ENCODE measurements at regions not wholly inside any gene's neighbourhood (a gene's known extent, or its start where the extent isn't known, plus 50 kb on each side); places are given as distances from the start of the nearest gene placed in this dataset.

- POLR2A ChIA-PET, result no interaction called here
- no peak overlapping the region for H3K4me2 ChIP-seq
Observed at GRCh38 chr13:31035185-31035965, 102.9 kb downstream of the TEX26 start.

GRCh38 chr13:31032528-31033113, 100.2 kb downstream of the TEX26 start:
- Histone ChIP-seq H3K27me3 (ENCODE audit: insufficient read depth) (no peaks in the 10 kb centered on the region), H3K4me2 (no peak overlapping the region), H2AFZ (ENCODE audit: low read depth) (no peak overlapping the region), H3K79me2 (ENCODE audit: insufficient read depth) (no peaks in the 10 kb centered on the region), H3K4me1 (ENCODE audit: control insufficient read depth in 1 of 2, insufficient read depth in 2 of 2, low read depth in 1 of 2, low read length in 1 of 2) (peaks cover 0 to 28% of the 10 kb centered on the region in 2 experiments; a peak in 1 of 4 replicates), H3K4me3 (ENCODE audit: low read depth in 2 of 2, low read length in 1 of 2) (no peak overlapping the region), H4K20me1 (ENCODE audit: insufficient read depth) (no peaks in the 10 kb centered on the region), H3K36me3 (replicated peaks in 1 of 2; ENCODE audit: control insufficient read depth in 1 of 2, insufficient read depth in 2 of 2, low read length in 1 of 2) (no peaks in the 10 kb centered on the region), H3F3A (replicated peaks; ENCODE audit: insufficient read depth) (no peaks in the 10 kb centered on the region), H3K27ac (ENCODE audit: low read depth in 2 of 2, low read length in 1 of 2) (no peak overlapping the region), H3K9me3 (no peaks in the 10 kb centered on the region), H3K9me2 (no peaks in the 10 kb centered on the region), H3K9ac (no peak overlapping the region)
- CTCF ChIA-PET, result interaction anchor here (2.2 kb wide), 1 partner anchor 167 kb away, joined by 8 read pairs; no protein-coding TSS in a partner anchor
- TF ChIP-seq EZH2phosphoT487 (IDR thresholded peaks at IDR 0.05; ENCODE audit: borderline replicate concordance, low read depth) (no peak), YY1 (IDR thresholded peaks at IDR 0.05; ENCODE audit: low read depth) (no peak), TEAD4 (IDR thresholded peaks at IDR 0.05; ENCODE audit: borderline replicate concordance, insufficient read depth) (no peak), JUND (IDR thresholded peaks at IDR 0.05) (no peak), CTCF (IDR thresholded peaks at IDR 0.05) (no peak), ELF1 (IDR thresholded peaks at IDR 0.05) (no peak), FOXM1 (IDR thresholded peaks at IDR 0.05; ENCODE audit: low read depth) (no peak), USF2 (IDR thresholded peaks at IDR 0.05; ENCODE audit: borderline replicate concordance, low read depth, low read length) (no peak), RAD21 (IDR thresholded peaks at IDR 0.05; ENCODE audit: low read length) (no peak), SMC3 (IDR thresholded peaks at IDR 0.05; ENCODE audit: low read depth, low read length) (no peak), IRF3 (IDR thresholded peaks at IDR 0.05; ENCODE audit: low read depth, low read length) (no peak), NFIC (IDR thresholded peaks at IDR 0.05; ENCODE audit: borderline replicate concordance) (no peak), MXI1 (IDR thresholded peaks at IDR 0.05; ENCODE audit: low read depth, low read length) (no peak), FOXJ3 (CRISPR knock-in tag; IDR thresholded peaks at IDR 0.05) (no peak)
- POLR2A ChIA-PET, result no interaction called here
- 77% methylated on average over 8 of the region's 13 CpGs for WGBS (ENCODE audit: low lambda C conversion rate)
- DNase-seq, result no peak

More at GRCh38 chr13:31035185-31035965, 102.9 kb downstream of the TEX26 start:
- H3F3A ChIP-seq (replicated peaks; ENCODE audit: insufficient read depth), result no peaks in the 10 kb centered on the region
- DNase-seq, result peak; percentile 62
- no peaks in the 10 kb centered on the region for H4K20me1 ChIP-seq (ENCODE audit: insufficient read depth)
- no peaks in the 10 kb centered on the region for H3K79me2 ChIP-seq (ENCODE audit: insufficient read depth)
- H3K4me3 ChIP-seq (ENCODE audit: low read depth in 2 of 2, low read length in 1 of 2), result no peak overlapping the region
- no peak overlapping the region for H3K9ac ChIP-seq
- H3K4me1 ChIP-seq (ENCODE audit: control insufficient read depth in 1 of 2, insufficient read depth in 2 of 2, low read depth in 1 of 2, low read length in 1 of 2), result peaks cover 0 to 20% of the 10 kb centered on the region in 2 experiments; a peak in 1 of 4 replicates
- CTCF ChIA-PET, result interaction anchor here (0.6 to 2.9 kb wide), 7 partner anchors 9 to 170 kb away, joined by 3 to 11 read pairs (median 4); no protein-coding TSS in a partner anchor
- 54% methylated on average over 12 of the region's 13 CpGs for WGBS (ENCODE audit: low lambda C conversion rate)
- H3K36me3 ChIP-seq (replicated peaks in 1 of 2; ENCODE audit: control insufficient read depth in 1 of 2, insufficient read depth in 2 of 2, low read length in 1 of 2), result no peaks in the 10 kb centered on the region
- H3K9me3 ChIP-seq, result no peaks in the 10 kb centered on the region
- no peaks in the 10 kb centered on the region for H3K9me2 ChIP-seq
- H3K27ac ChIP-seq (ENCODE audit: low read depth in 2 of 2, low read length in 1 of 2), result peak overlapping the region in 1 of 2 experiments; percentile 30; a peak in 1 of 4 replicates
- TF ChIP-seq ELF1 (IDR thresholded peaks at IDR 0.05) (no peak), PBX3 (IDR thresholded peaks at IDR 0.05) (peak; percentile 52), GATA2 (CRISPR knock-in tag; IDR thresholded peaks at IDR 0.05) (peak; percentile 11; the same call in 1 of the 2 replicates), NFIC (IDR thresholded peaks at IDR 0.05; ENCODE audit: borderline replicate concordance) (peak; percentile 26; the same call in 1 of the 2 replicates), EP300 (IDR thresholded peaks at IDR 0.05; ENCODE audit: borderline replicate concordance in 1 of 2, low read depth in 1 of 2, low read length in 1 of 2) (peak in 1 of 2 experiments; percentile 29; a peak in 1 of 4 replicates)
- no peak overlapping the region for H2AFZ ChIP-seq (ENCODE audit: low read depth)
- no peaks in the 10 kb centered on the region for H3K27me3 ChIP-seq (ENCODE audit: insufficient read depth)
